NCI-H524 (cell line): ENCODE measurements at regions not wholly inside any gene's neighbourhood (a gene's known extent, or its start where the extent isn't known, plus 50 kb on each side); places are given as distances from the start of the nearest gene placed in this dataset.
"Not testable (repeated sequence)": the region's sequence is repeated elsewhere in the genome, so short reads cannot be mapped to it uniquely, and the experiment has no call there.

Source experiments
- DNase-seq, 2 experiments: peaks; one replicate each; lab custom pipeline; 2025; lab: John Stamatoyannopoulos, UW

- no peak for DNase-seq
These were observed 128.1 kb upstream of the PTPRZ1 start for GRCh38 chr7:121744877-121745276.

- DNase-seq, result no peak
These were observed 128.6 kb upstream of the PTPRZ1 start for GRCh38 chr7:121744319-121744718.

- no peak for DNase-seq
These were observed 131.1 kb upstream of the PTPRZ1 start for GRCh38 chr7:121741896-121742295.

- DNase-seq, result no peak
These were observed 133.5 kb upstream of the PTPRZ1 start for GRCh38 chr7:121739465-121739864.

DNA sequence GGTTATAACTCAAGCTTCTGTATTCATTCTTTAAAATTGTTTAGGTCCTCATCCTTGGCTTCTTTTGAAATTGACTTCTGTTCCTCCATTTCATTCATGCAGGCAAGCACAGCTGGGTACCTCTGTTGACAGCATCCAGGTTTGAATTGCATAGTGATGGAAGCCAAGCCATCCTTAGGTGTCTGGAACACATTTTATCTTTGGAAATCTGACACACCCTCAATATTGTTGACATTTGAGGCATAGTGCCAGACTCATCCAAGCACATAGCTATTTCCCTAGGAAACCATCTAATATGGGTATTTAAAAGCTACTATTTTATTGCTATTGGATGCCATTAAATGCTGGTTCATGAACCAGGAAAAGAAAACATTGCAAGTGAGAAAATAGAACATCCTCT, 142.1 kb upstream of the PTPRZ1 start:
- DNase-seq, result no peak

GRCh38 chr7:121714559-121715303, 158.2 kb upstream of the PTPRZ1 start:
- DNase-seq, result no peak

DNA sequence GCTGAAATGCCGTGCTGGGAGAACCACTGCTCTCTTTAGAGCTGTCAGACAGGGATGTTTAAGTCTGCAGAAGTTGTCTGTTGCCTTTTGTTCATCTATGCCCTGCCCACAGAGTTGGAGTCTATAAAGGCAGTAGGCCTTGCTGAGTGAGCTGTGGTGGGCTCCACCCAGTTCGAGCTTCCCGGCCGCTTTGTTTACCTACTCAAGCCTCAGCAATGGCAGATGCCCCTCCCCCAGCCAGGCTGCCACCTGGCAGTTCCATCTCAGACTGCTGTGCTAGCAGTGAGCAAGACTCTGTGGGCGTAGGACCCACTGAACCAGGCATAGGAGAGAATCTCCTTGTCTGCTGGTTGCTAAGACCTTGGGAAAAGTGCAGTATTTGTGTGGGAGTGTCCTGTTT, 160.0 kb upstream of the PTPRZ1 start:
- peak in 1 of 2 experiments; percentile 2 for DNase-seq

DNA sequence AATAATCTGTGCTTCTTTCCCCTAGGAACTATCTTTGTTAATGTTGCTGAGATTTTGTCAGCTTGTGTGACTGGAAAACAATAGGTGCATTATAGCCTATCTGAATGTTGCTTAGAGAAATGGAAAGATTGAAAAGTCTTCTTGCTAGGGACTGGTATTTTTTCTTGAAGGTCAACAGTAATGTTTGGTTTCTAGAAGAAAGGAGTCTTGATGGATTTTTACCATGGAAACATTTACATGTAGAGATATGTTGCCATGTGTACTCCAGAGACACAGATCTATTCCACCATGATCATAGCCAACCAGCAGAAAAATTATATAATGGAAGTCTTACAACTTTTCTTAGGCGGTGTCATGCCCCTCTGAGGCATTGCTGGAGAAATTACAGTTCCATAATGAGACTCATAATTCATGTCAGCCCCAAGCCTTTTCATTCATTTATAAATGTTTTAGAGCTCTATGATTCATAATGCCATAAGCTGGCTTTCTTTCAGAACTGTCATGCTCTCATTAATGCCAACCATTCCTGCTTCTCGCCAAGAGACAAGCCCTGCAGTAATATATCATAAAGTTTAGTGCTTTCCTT, 175.1 kb upstream of the PTPRZ1 start:
- DNase-seq, result no peak

DNA sequence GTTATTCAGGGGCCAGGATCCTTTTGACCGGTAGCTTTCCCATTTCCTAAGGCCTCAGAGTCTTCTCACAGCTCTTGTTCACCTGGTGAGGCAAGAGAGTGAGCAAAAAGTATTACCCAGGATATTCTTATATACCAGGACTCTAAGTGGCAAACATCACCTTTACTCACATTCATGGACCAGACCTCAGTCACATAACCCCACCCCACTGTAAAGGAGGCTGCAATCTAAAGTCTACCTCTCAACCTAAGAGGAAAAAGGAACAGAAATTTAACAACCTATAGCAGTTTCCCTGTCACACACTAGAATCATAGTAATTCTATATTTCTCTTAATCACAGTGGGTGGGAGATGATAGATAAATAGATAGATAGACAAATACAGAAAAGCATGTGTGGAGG, 176.0 kb upstream of the PTPRZ1 start:
- DNase-seq, result no peak

DNA sequence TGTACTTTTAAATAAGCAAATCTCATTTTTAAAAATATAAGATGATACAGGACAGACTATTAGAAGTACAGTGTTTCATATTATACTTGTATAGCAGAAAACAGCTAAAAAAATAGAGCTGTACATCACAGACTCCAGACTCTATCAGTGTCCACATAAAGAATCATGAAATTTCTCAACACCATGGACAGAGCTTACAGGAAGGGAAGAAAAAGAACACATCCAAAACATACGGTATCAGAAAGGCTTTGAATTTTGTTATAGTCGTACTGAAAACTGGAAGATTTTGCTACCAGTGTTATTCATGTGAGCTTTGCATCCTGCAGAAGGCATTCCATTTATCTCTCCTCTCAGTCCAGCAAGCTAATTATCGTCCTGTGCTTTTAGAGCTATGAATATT, 183.2 kb upstream of the PTPRZ1 start:
- DNase-seq, result no peak

DNA sequence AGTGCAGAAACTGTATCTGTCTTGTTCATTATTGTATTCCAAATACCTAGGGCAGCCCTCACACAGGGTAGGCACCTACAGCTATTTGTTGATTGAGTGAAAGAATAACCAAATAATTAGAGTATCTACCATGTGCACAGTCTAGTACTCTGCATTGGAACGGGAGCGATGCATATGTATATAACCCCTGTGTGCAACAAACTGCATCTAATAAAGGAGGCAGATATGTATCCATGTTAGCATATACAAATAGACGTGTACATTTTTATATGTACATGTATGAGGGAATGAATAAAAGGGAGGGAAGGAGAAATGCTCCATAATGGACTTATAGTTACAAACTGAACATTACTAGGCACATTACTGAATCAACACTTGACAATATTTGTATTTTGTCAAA, 191.3 kb upstream of the PTPRZ1 start:
- no peak for DNase-seq

- no peak for DNase-seq
These were observed 196.8 kb upstream of the PTPRZ1 start for GRCh38 chr7:121676168-121676567.

DNA sequence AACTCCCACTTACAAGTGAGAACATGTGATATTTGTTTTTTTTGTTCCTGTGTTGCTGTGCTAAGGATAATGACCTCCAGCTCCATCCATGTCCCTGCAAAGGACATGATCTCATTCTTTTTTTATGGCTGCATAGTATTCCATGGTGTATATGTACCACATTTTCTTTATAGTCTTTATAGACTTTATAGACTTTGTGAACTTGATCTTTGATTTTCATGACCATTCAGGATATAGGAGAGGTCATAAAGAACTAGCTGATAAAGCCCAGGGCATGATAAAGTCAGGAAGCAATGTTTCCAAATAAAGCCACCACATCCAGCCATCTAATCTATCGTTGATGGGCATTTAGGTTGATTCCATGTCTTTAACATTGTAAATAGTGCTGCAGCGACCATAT, 198.5 kb upstream of the PTPRZ1 start:
- not testable (repeated sequence) for DNase-seq

- no peak for DNase-seq
These were observed 203.8 kb upstream of the PTPRZ1 start for GRCh38 chr7:121669144-121669543.

- no peak for DNase-seq
These were observed 206.7 kb upstream of the PTPRZ1 start for GRCh38 chr7:121666306-121666705.

DNA sequence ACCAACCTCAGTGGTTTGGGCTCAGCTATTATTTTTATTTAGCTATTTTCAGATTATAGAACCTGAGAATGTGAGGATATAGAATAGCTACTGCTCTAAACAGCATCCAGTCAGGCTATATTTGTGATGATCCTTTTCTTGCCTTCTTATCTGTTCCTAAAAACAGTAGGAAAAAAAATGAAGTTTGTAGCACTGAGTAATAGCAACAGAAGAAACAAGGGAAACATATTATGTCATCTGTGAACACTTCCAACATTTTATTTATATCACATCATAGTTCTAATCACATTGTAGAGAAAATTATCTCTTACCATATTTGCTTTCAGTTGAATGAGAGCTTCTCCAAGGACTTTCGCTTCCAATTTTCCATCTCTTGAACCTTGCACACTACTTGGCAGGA, 229.6 kb upstream of the PTPRZ1 start:
- DNase-seq, result no peak

- no peak for DNase-seq
These were observed 233.3 kb upstream of the PTPRZ1 start for GRCh38 chr7:121639705-121640104.

GRCh38 chr7:121638286-121638685, 234.7 kb upstream of the PTPRZ1 start:
- no peak for DNase-seq

GRCh38 chr7:121634356-121634755, 238.2 kb upstream of the FAM3C start:
- DNase-seq, result no peak

DNA sequence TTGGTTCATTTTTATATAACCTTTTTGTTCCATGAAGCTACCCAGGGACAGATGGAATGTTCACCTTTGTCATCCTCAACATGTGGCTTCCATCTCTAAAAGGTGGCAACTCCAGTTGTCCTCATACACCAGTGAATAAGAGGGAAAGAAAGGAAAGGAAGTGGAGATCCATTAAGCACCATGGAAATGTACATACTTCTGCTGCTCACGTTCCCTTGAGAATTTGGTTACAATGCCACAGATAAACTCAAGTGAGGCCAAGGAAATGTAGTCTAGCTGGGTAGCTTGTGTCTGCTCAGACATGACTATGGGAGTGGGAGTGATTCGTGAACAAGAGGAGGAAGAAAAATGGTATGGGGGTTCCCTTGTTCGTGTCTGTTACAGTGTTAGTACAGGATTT, 237.1 kb upstream of the FAM3C start:
- no peak for DNase-seq

- DNase-seq, result no peak
These were observed 228.8 kb upstream of the FAM3C start for GRCh38 chr7:121624958-121625357.

DNA sequence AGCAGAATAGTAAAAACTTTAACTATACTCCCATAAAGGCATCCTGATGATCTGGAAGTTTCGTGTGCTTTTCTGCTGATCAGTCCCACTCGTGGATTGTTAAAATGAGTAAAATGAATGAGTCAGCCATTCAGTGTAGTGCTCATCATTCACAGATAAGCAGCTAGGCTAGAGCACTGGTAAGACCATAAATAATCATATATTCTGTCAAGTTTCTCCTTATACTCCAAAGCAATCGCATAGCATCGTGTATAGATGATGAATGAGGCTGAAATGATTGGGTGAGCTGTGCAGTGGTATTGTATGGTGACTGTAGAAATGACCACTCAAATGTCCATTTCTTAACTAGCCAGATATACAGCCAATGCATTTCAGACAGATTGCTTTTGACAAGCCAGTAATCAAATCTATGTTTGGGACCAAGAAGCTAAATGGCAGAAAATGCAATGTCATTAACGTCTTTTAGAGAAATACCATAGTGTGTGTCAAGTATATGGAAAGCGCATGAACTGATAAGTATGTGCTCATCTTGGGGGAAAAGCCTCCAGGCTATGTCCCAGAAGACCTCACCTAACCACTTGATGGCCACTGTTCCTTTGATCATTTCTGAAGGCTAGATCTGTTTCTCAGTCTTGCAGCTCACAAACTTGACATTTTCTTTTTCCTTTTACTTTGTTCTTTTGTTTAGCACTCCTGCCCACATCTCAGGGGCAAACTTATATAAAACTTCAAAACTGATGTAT, 227.2 kb upstream of the FAM3C start:
- DNase-seq, result no peak

DNA sequence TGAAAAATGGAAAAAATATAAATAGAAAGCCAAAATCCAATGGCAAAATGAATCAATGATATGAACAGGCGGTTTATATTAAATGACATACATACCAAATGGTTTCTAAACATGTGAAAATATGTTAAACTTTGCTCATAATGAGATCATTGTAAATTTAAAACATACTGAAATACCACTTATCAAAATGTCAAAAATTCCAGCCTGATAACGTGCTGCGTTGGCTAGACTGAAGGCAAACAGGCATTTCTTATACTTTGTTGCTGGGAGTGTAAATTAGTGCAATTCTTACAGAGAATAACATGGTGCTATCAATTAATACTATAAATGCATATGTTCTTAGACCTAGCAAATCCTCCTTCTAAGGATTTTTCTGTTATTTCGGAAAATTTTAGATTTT, 225.8 kb upstream of the FAM3C start:
- no peak for DNase-seq
